H9 (cell line): ENCODE measurements at regions not wholly inside any gene's neighbourhood (a gene's known extent, or its start where the extent isn't known, plus 50 kb on each side); places are given as distances from the start of the nearest gene placed in this dataset.
A peak's percentile ranks its signal among the peaks of the same experiment; 100 is the strongest.

Experiments used
- DNase-seq: peaks from one replicate; pipeline ENCODE4 v3.0.0-alpha.2; 2017
- H2AFZ ChIP-seq: one replicate; pipeline ENCODE4 v1.6.1; 2013; ENCODE audit warnings: mild to moderate bottlenecking, low read length, control low read depth, moderate library complexity
- H2AK5ac ChIP-seq: 2 replicates; pipeline ENCODE4 v1.6.1; 2013; ENCODE audit warnings: low read length, control low read depth, mixed read lengths; ENCODE audit not compliant: insufficient read length
- H2BK120ac ChIP-seq: one replicate; pipeline ENCODE4 v1.6.1; 2013; ENCODE audit warnings: low read depth, mild to moderate bottlenecking, low read length, control low read depth, inconsistent platforms; ENCODE audit not compliant: poor library complexity, severe bottlenecking
- H2BK12ac ChIP-seq: 2 replicates; pipeline ENCODE4 v1.6.1; 2013; ENCODE audit warnings: low read length, control low read depth, mixed read lengths, low read depth; ENCODE audit not compliant: insufficient read length
- H2BK15ac ChIP-seq: 2 replicates; pipeline ENCODE4 v1.6.1; 2013; ENCODE audit warnings: low read depth, low read length, control low read depth
- H2BK20ac ChIP-seq: one replicate; pipeline ENCODE4 v1.6.1; 2013; ENCODE audit warnings: low read depth, mild to moderate bottlenecking, low read length, control low read depth, inconsistent platforms; ENCODE audit not compliant: poor library complexity, severe bottlenecking
- H2BK5ac ChIP-seq: 2 replicates; pipeline ENCODE4 v1.6.1; 2013; ENCODE audit warnings: low read length, control low read depth, mixed read lengths; ENCODE audit not compliant: insufficient read length
- H3K14ac ChIP-seq: 2 replicates; pipeline ENCODE4 v1.6.1; 2013; ENCODE audit warnings: low read length, control low read depth; ENCODE audit not compliant: insufficient read depth
- H3K18ac ChIP-seq: 2 replicates; pipeline ENCODE4 v1.6.1; 2013; ENCODE audit warnings: low read depth, mild to moderate bottlenecking, mixed read lengths, low read length, control low read depth; ENCODE audit not compliant: insufficient read length
- H3K23ac ChIP-seq: 2 replicates; pipeline ENCODE4 v1.6.1; 2013; ENCODE audit warnings: low read length, control low read depth, mixed read lengths, low read depth; ENCODE audit not compliant: insufficient read length
- H3K23me2 ChIP-seq: 2 replicates; pipeline ENCODE4 v1.6.1; 2013; ENCODE audit warnings: low read depth, mild to moderate bottlenecking, mixed read lengths, low read length, control low read depth; ENCODE audit not compliant: insufficient read length, poor library complexity, severe bottlenecking
- H3K27ac ChIP-seq: 2 replicates; pipeline ENCODE4 v1.5.1; 2013; ENCODE audit warnings: low read length, control low read depth, mixed read lengths, low read depth; ENCODE audit not compliant: insufficient read length
- H3K27me3 ChIP-seq: 2 replicates; pipeline ENCODE4 v1.6.1; 2013; ENCODE audit warnings: low read length, control low read depth, inconsistent platforms; ENCODE audit not compliant: insufficient read depth
- H3K4ac ChIP-seq: 2 replicates; pipeline ENCODE4 v1.6.1; 2013; ENCODE audit warnings: low read depth, mild to moderate bottlenecking, control low read depth, inconsistent platforms, low read length, moderate library complexity
- H3K4me1 ChIP-seq: 2 replicates; pipeline ENCODE4 v1.6.1; 2013; ENCODE audit warnings: low read length, control low read depth, inconsistent platforms; ENCODE audit not compliant: insufficient read depth
- H3K4me2 ChIP-seq: 2 replicates; pipeline ENCODE4 v1.6.1; 2013; ENCODE audit warnings: low read length, control low read depth, mixed read lengths; ENCODE audit not compliant: insufficient read length, insufficient read depth
- H3K56ac ChIP-seq: 2 replicates; pipeline ENCODE4 v1.6.1; 2013; ENCODE audit warnings: low read depth, mild to moderate bottlenecking, mixed read lengths, low read length, control low read depth; ENCODE audit not compliant: insufficient read length
- H3K79me1 ChIP-seq: 2 replicates; pipeline ENCODE4 v1.6.1; 2013; ENCODE audit warnings: low read depth, mild to moderate bottlenecking, moderate library complexity, low read length, control low read depth, inconsistent platforms; ENCODE audit not compliant: insufficient read depth, poor library complexity, severe bottlenecking
- H3K79me2 ChIP-seq: 2 replicates; pipeline ENCODE4 v1.6.1; 2013; ENCODE audit warnings: low read length, control low read depth, inconsistent platforms; ENCODE audit not compliant: insufficient read depth
- H3K9ac ChIP-seq: 2 replicates; pipeline ENCODE4 v1.6.1; 2013; ENCODE audit warnings: low read length, control low read depth, mixed read lengths; ENCODE audit not compliant: insufficient read length; ENCODE audit errors: extremely low read depth
- H3K9me3 ChIP-seq: one replicate; pipeline ENCODE4 v1.6.1; 2013; ENCODE audit warnings: low read depth, low read length, inconsistent platforms; ENCODE audit not compliant: control insufficient read depth
- H3T11ph ChIP-seq: one replicate; pipeline ENCODE4 v1.6.1; 2013; ENCODE audit warnings: mild to moderate bottlenecking, low read length, control low read depth, inconsistent platforms
- H4K20me1 ChIP-seq: one replicate; pipeline ENCODE4 v1.6.1; 2013; ENCODE audit not compliant: control insufficient read depth, insufficient read length, insufficient read depth
- H4K5ac ChIP-seq: 2 replicates; pipeline ENCODE4 v1.6.1; 2013; ENCODE audit warnings: low read depth, mild to moderate bottlenecking, mixed read lengths, low read length, control low read depth; ENCODE audit not compliant: insufficient read length
- H4K8ac ChIP-seq: replicated peaks from 2 replicates; pipeline ENCODE4 v1.6.1; 2013; ENCODE audit warnings: low read length, control low read depth, mixed read lengths, low read depth; ENCODE audit not compliant: insufficient read length
- H4K91ac ChIP-seq: 2 replicates; pipeline ENCODE4 v1.6.1; 2013; ENCODE audit warnings: low read depth, mild to moderate bottlenecking, moderate library complexity, mixed read lengths, low read length, control low read depth; ENCODE audit not compliant: insufficient read length
- H3K27ac Mint-ChIP-seq, 3 experiments: 2 replicates in 2 of 3; 3 replicates in 1 of 3; pipeline ENCODE4 v1.8.0; 2020 to 2021; ENCODE audit warnings: mixed read lengths in 3 of 3, mild to moderate bottlenecking in 1 of 3, moderate library complexity in 1 of 3
- H3K27me3 Mint-ChIP-seq: 2 replicates; pipeline ENCODE4 v1.8.0; 2021; ENCODE audit warnings: low read depth, mild to moderate bottlenecking, moderate library complexity, mixed read lengths
- H3K36me3 Mint-ChIP-seq, 3 experiments: 2 replicates in 2 of 3; 3 replicates in 1 of 3; pipeline ENCODE4 v1.8.0; 2020 to 2021; ENCODE audit warnings: low read depth in 3 of 3, mixed read lengths in 3 of 3; ENCODE audit not compliant: insufficient read depth in 1 of 3
- H3K4me1 Mint-ChIP-seq, 2 experiments: 2 replicates each; pipeline ENCODE4 v1.8.0; 2020; ENCODE audit warnings: mixed read lengths in 2 of 2
- H3K4me3 Mint-ChIP-seq, 2 experiments: 2 replicates in 1 of 2; 3 replicates in 1 of 2; pipeline ENCODE4 v1.8.0; 2020 to 2021; ENCODE audit warnings: mild to moderate bottlenecking in 2 of 2, mixed read lengths in 2 of 2, moderate library complexity in 1 of 2
- H3K9me3 Mint-ChIP-seq, 2 experiments: 2 replicates in 1 of 2; 3 replicates in 1 of 2; pipeline ENCODE4 v1.8.0; 2020; ENCODE audit warnings: mild to moderate bottlenecking in 2 of 2, mixed read lengths in 2 of 2, moderate library complexity in 1 of 2
- CTCF ChIP-seq: fragments of 200-600 bp; sonication (generic); conservative IDR thresholded peaks from 3 replicates; pipeline ENCODE4 v1.8.0; 2021; ENCODE audit warnings: antibody characterized with exemption, mild to moderate bottlenecking
- WGBS: extraction: QIAGEN DNeasy Blood & Tissue Kit; methylation state at CpG from one replicate; pipeline ENCODE4 v1.1.7; 2013; ENCODE audit warnings: missing lambda C conversion rate, low lambda C conversion rate, mixed read lengths; ENCODE audit not compliant: insufficient read length; ENCODE audit errors: extremely low coverage; 5-methylcytosine and 5-hydroxymethylcytosine counted together

GRCh38 chr1:87940421-87940820 is 611.7 kb downstream of the LMO4 start:
- Histone ChIP-seq H3K9me3 (no peaks in the 10 kb centered on the region), H2BK12ac (no peak overlapping the region), H3K79me2 (no peaks in the 10 kb centered on the region), H3K27me3 (no peaks in the 10 kb centered on the region), H4K20me1 (no peaks in the 10 kb centered on the region), H3K23ac (no peak overlapping the region), H2BK15ac (no peak overlapping the region), H4K91ac (no peak overlapping the region), H2BK120ac (no peak overlapping the region), H2BK5ac (no peak overlapping the region), H3K79me1 (no peaks in the 10 kb centered on the region), H3K9ac (no peak overlapping the region), H3T11ph (no peak overlapping the region), H3K56ac (no peak overlapping the region), H3K27ac (no peak overlapping the region), H4K8ac (no peak overlapping the region), H4K5ac (no peak overlapping the region), H3K23me2 (no peaks in the 10 kb centered on the region), H2AFZ (no peak overlapping the region), H3K4me1 (no peaks in the 10 kb centered on the region; the same call in 1 of the 2 replicates), H3K18ac (no peak overlapping the region), H2AK5ac (no peak overlapping the region), H2BK20ac (no peak overlapping the region), H3K4ac (no peak overlapping the region), H3K14ac (no peak overlapping the region), H3K4me2 (no peak overlapping the region)
- peaks cover 4% of the 10 kb centered on the region; the same call in 1 of the 2 replicates for H3K27me3 Mint-ChIP-seq
- peak overlapping the region in 1 of 3 experiments; percentile 6; a peak in 1 of 7 replicates for H3K27ac Mint-ChIP-seq
- peaks cover 31 to 34% of the 10 kb centered on the region in 2 experiments for H3K4me1 Mint-ChIP-seq
- TF ChIP-seq CTCF = no peak
- no peaks in the 10 kb centered on the region for H3K9me3 Mint-ChIP-seq
- H3K36me3 Mint-ChIP-seq = peaks cover 0 to 5% (median 0%) of the 10 kb centered on the region in 3 experiments; a peak in 3 of 7 replicates
- H3K4me3 Mint-ChIP-seq = no peak overlapping the region; a peak in 1 of 5 replicates
- WGBS = no CpG with 5 or more reads among the region's 4 CpGs
- no peak for DNase-seq
